ENCODE measurements at regions not wholly inside any gene's neighbourhood (a gene's known extent, or its start where the extent isn't known, plus 50 kb on each side); places are given as distances from the start of the nearest gene placed in this dataset.

GRCh38 chr2:13143451-13143850 lies 426.7 kb downstream of the TRIB2 start:
- no peak overlapping the region for H2AK5ac ChIP-seq (ENCODE audit: low read depth, low read length)
- H3K18ac ChIP-seq (ENCODE audit: extremely low read depth, low read length): no peak overlapping the region
- H4K20me1 ChIP-seq (replicated peaks in 1 of 2; ENCODE audit: control insufficient read depth in 1 of 2, insufficient read depth in 2 of 2, low read length in 2 of 2): no peaks in the 10 kb centered on the region
- no peaks in the 10 kb centered on the region for H3K36me3 ChIP-seq (ENCODE audit: control insufficient read depth in 2 of 4, insufficient read depth in 4 of 4, low read length in 3 of 4)
- no peak overlapping the region for H3K4me3 ChIP-seq (ENCODE audit: extremely low read depth in 1 of 4, insufficient read depth in 2 of 4, low read depth in 3 of 4, low read length in 4 of 4)
- no peaks in the 10 kb centered on the region for H3K79me1 ChIP-seq (ENCODE audit: low read depth, low read length)
- no peaks in the 10 kb centered on the region for H3K23me2 ChIP-seq (ENCODE audit: low read depth, low read length)
- no peak overlapping the region for H4K8ac ChIP-seq (ENCODE audit: extremely low read depth, insufficient read depth, low read length)
- no peak overlapping the region for H3K4me2 ChIP-seq (ENCODE audit: insufficient read depth in 1 of 2, low read depth in 2 of 2, low read length in 2 of 2)
- no peak overlapping the region for H2BK120ac ChIP-seq (replicated peaks; ENCODE audit: low read depth, low read length)
- H2AFZ ChIP-seq (ENCODE audit: low read length): no peak overlapping the region
- no peak overlapping the region for H2BK5ac ChIP-seq (ENCODE audit: low read depth, low read length)
- ChIA-PET POLR2A (ENCODE audit: partially characterized antibody) (no interaction called here), CTCF (ENCODE audit: partially characterized antibody) (interaction anchor here (1.1 kb wide), 1 partner anchor 994 kb away, joined by 4 read pairs; no protein-coding TSS in a partner anchor)
- 88% methylated on average over 2 of the region's 2 CpGs; no CpG with 5 or more reads in 1 of the 2 experiments for WGBS, 2 experiments (ENCODE audit: extremely low coverage in 1 of 2, insufficient coverage in 1 of 2, insufficient read length in 1 of 2, insufficient replicate concordance in 2 of 2, low coverage in 1 of 2, low lambda C conversion rate in 2 of 2, missing lambda C conversion rate in 1 of 2)
- H4K5ac ChIP-seq (ENCODE audit: insufficient read length, low read depth, low read length): no peak overlapping the region
- DNase-seq (ENCODE audit: low read depth in 1 of 2, low spot score in 2 of 2) (no peak), FAIRE-seq (no peak)
- no peak overlapping the region for H3K9ac ChIP-seq (replicated peaks in 1 of 4; ENCODE audit: extremely low read depth in 1 of 4, low read depth in 3 of 4, low read length in 3 of 4)
- no peaks in the 10 kb centered on the region for H3K4me1 ChIP-seq (replicated peaks in 1 of 4; ENCODE audit: control insufficient read depth in 3 of 4, insufficient read depth in 4 of 4, low read length in 3 of 4)
- no peaks in the 10 kb centered on the region for H3K27me3 ChIP-seq (replicated peaks in 1 of 4; ENCODE audit: control insufficient read depth in 3 of 4, extremely low read depth in 1 of 4, insufficient read depth in 3 of 4, low read length in 3 of 4)
- no peak overlapping the region for H2BK12ac ChIP-seq (ENCODE audit: low read depth, low read length)
- no peak overlapping the region for H3K56ac ChIP-seq (replicated peaks; ENCODE audit: insufficient read length, low read depth, low read length)
- H3K4ac ChIP-seq (replicated peaks; ENCODE audit: insufficient read length, low read depth, low read length): no peak overlapping the region
- H3K23ac ChIP-seq (ENCODE audit: insufficient read length): no peak overlapping the region
- H3K9me3 ChIP-seq (ENCODE audit: insufficient read depth in 2 of 2, low read depth in 1 of 2, low read length in 1 of 2): peaks cover 3 to 21% of the 10 kb centered on the region in 2 experiments; a peak in 1 of 4 replicates
- no peak overlapping the region for H4K91ac ChIP-seq (replicated peaks; ENCODE audit: insufficient read length, low read length)
- no peak overlapping the region for H2BK15ac ChIP-seq (ENCODE audit: low read length)
- H3K14ac ChIP-seq (ENCODE audit: insufficient read length): no peak overlapping the region
- no peaks in the 10 kb centered on the region for H3K79me2 ChIP-seq (ENCODE audit: control insufficient read depth in 1 of 2, insufficient read depth in 2 of 2, low read length in 2 of 2)
- no peak overlapping the region for H3K27ac ChIP-seq (ENCODE audit: low read depth, low read length)
- H2BK20ac ChIP-seq (ENCODE audit: low read length): no peak overlapping the region
- TF ChIP-seq KDM5A (IDR thresholded peaks at IDR 0.05; ENCODE audit: low read length) (no peak), NRF1 (IDR thresholded peaks at IDR 0.05; ENCODE audit: low read depth, low read length) (no peak), CBX8 (IDR thresholded peaks at IDR 0.05; ENCODE audit: borderline replicate concordance, low read depth, low read length) (no peak), ASH2L (IDR thresholded peaks at IDR 0.05; ENCODE audit: low read length) (no peak), HDAC6 (IDR thresholded peaks at IDR 0.05; ENCODE audit: low read depth, low read length) (no peak), E2F6 (IDR thresholded peaks at IDR 0.05) (no peak), CHD2 (IDR thresholded peaks at IDR 0.05; ENCODE audit: low read length) (no peak), POU5F1 (IDR thresholded peaks at IDR 0.05; ENCODE audit: low read depth, low read length) (no peak), EP300 (IDR thresholded peaks at IDR 0.05; ENCODE audit: borderline replicate concordance in 1 of 2, low read depth in 2 of 2, low read length in 2 of 2) (no peak), YY1 (IDR thresholded peaks at IDR 0.05; ENCODE audit: low read depth, low read length) (no peak), RFX5 (IDR thresholded peaks at IDR 0.05; ENCODE audit: borderline replicate concordance, low read depth, low read length) (no peak), BACH1 (IDR thresholded peaks at IDR 0.05; ENCODE audit: low read length) (no peak), HDAC2 (IDR thresholded peaks at IDR 0.05; ENCODE audit: borderline replicate concordance in 1 of 2, low read depth in 2 of 2, low read length in 2 of 2) (no peak), POLR2A (IDR thresholded peaks at IDR 0.05; ENCODE audit: control extremely low read depth in 1 of 2, low read depth in 2 of 2, low read length in 2 of 2) (no peak), PHF8 (conservative IDR thresholded peaks at IDR 0.05; ENCODE audit: low read depth, low read length) (no peak), SIRT6 (IDR thresholded peaks at IDR 0.05; ENCODE audit: low read length) (no peak)

Measured in H1 (cell line).